B cell (primary cell): ENCODE measurements at regions not wholly inside any gene's neighbourhood (a gene's known extent, or its start where the extent isn't known, plus 50 kb on each side); places are given as distances from the start of the nearest gene placed in this dataset.

Source experiments
- CTCF ChIP-seq: fragments of 200-600 bp; IDR thresholded peaks from one replicate; pipeline ENCODE4 v1.8.0; 2022; ENCODE audit warnings: antibody characterized with exemption, mild to moderate bottlenecking
- EZH2 ChIP-seq: IDR thresholded peaks from 2 replicates; pipeline ENCODE4 v1.6.1; 2012; ENCODE audit warnings: borderline replicate concordance, low read depth, mild to moderate bottlenecking, moderate library complexity, low read length; ENCODE audit not compliant: insufficient read depth, poor library complexity, severe bottlenecking

GRCh38 chr16:85249418-85250146 lies 137.3 kb upstream of the CIBAR2 start:
- TF ChIP-seq CTCF (no peak), EZH2 (no peak)
